ENCODE measurements at regions not wholly inside any gene's neighbourhood (a gene's known extent, or its start where the extent isn't known, plus 50 kb on each side); places are given as distances from the start of the nearest gene placed in this dataset.

- Histone ChIP-seq H3T11ph (ENCODE audit: low read length) (no peak overlapping the region), H3K14ac (ENCODE audit: insufficient read depth, low read length) (no peak overlapping the region), H4K20me1 (ENCODE audit: control insufficient read depth, insufficient read depth, insufficient read length) (no peaks in the 10 kb centered on the region), H3K9me3 (ENCODE audit: control insufficient read depth, low read depth, low read length) (no peaks in the 10 kb centered on the region), H2AK5ac (ENCODE audit: insufficient read length, low read length) (no peak overlapping the region), H3K18ac (ENCODE audit: insufficient read length, low read depth, low read length) (no peak overlapping the region), H2BK20ac (ENCODE audit: low read depth, low read length, poor library complexity, severe bottlenecking) (no peak overlapping the region), H2BK12ac (ENCODE audit: insufficient read length, low read depth, low read length) (no peak overlapping the region), H3K79me1 (ENCODE audit: insufficient read depth, low read depth, low read length, poor library complexity, severe bottlenecking) (no peaks in the 10 kb centered on the region), H2AFZ (ENCODE audit: low read length) (no peak overlapping the region), H4K8ac (replicated peaks; ENCODE audit: insufficient read length, low read depth, low read length) (no peak overlapping the region), H4K5ac (ENCODE audit: insufficient read length, low read depth, low read length) (no peak overlapping the region), H3K4ac (ENCODE audit: low read depth, low read length) (no peak overlapping the region), H3K4me1 (ENCODE audit: insufficient read depth, low read length) (no peaks in the 10 kb centered on the region), H3K56ac (ENCODE audit: insufficient read length, low read depth, low read length) (no peak overlapping the region), H4K91ac (ENCODE audit: insufficient read length, low read depth, low read length) (no peak overlapping the region), H3K23me2 (ENCODE audit: insufficient read length, low read depth, low read length, poor library complexity, severe bottlenecking) (no peaks in the 10 kb centered on the region), H3K9ac (ENCODE audit: extremely low read depth, insufficient read length, low read length) (no peak overlapping the region), H3K27me3 (ENCODE audit: insufficient read depth, low read length) (no peaks in the 10 kb centered on the region), H3K79me2 (ENCODE audit: insufficient read depth, low read length) (no peaks in the 10 kb centered on the region), H2BK5ac (ENCODE audit: insufficient read length, low read length) (no peak overlapping the region), H2BK120ac (ENCODE audit: low read depth, low read length, poor library complexity, severe bottlenecking) (no peak overlapping the region), H3K23ac (ENCODE audit: insufficient read length, low read depth, low read length) (no peak overlapping the region), H2BK15ac (ENCODE audit: low read depth, low read length) (no peak overlapping the region), H3K4me2 (ENCODE audit: insufficient read depth, insufficient read length, low read length) (no peak overlapping the region), H3K27ac (ENCODE audit: insufficient read length, low read depth, low read length) (no peak overlapping the region)
- no peak overlapping the region for H3K27ac Mint-ChIP-seq
- no peak for DNase-seq
- H3K36me3 Mint-ChIP-seq (ENCODE audit: insufficient read depth in 1 of 3, low read depth in 3 of 3), result no peaks in the 10 kb centered on the region
- no peak for TF ChIP-seq CTCF (conservative IDR thresholded peaks at IDR 0.05)
- no peaks in the 10 kb centered on the region for H3K27me3 Mint-ChIP-seq (ENCODE audit: low read depth)
- no CpG with 5 or more reads among the region's 1 CpG for WGBS (ENCODE audit: extremely low coverage, insufficient read length, low lambda C conversion rate)
- no peaks in the 10 kb centered on the region for H3K4me1 Mint-ChIP-seq
- no peak overlapping the region for H3K4me3 Mint-ChIP-seq
- H3K9me3 Mint-ChIP-seq, result no peaks in the 10 kb centered on the region
Observed at GRCh38 chr12:28121433-28121832, 68.8 kb upstream of the CCDC91 start.

All from H9 (cell line).